B cell (primary cell): ENCODE measurements at regions not wholly inside any gene's neighbourhood (a gene's known extent, or its start where the extent isn't known, plus 50 kb on each side); places are given as distances from the start of the nearest gene placed in this dataset.

Experiments used
- EZH2 ChIP-seq: IDR thresholded peaks from 2 replicates; pipeline ENCODE4 v1.6.1; 2012; ENCODE audit warnings: borderline replicate concordance, low read depth, mild to moderate bottlenecking, moderate library complexity, low read length; ENCODE audit not compliant: insufficient read depth, poor library complexity, severe bottlenecking
- TF ChIP-seq, protein P1 (sequence below): fragments of 200-600 bp; IDR thresholded peaks from one replicate; pipeline ENCODE4 v1.8.0; 2022; ENCODE audit warnings: antibody characterized with exemption, mild to moderate bottlenecking

DNA sequence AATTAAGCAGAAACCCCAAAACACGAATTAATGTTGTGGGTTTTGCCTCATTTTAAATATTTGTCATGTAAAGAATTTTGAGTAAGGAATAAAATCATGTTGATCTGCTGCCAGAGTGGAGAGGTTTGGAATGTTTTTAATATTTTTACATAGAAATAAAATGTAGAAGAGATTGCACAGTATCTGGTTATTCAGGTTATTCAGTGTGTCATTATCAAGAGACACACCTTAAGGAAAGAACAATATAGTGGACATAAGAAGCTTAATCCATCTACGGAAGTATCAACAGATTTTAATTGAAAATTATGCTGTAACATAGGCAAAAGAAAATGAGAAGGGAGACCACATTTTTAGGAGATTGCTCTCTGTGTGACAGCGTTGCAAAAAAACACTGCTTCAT, 410.4 kb downstream of the MED10 start:
- no peak for TF ChIP-seq EZH2
- TF ChIP-seq, protein P1, sequence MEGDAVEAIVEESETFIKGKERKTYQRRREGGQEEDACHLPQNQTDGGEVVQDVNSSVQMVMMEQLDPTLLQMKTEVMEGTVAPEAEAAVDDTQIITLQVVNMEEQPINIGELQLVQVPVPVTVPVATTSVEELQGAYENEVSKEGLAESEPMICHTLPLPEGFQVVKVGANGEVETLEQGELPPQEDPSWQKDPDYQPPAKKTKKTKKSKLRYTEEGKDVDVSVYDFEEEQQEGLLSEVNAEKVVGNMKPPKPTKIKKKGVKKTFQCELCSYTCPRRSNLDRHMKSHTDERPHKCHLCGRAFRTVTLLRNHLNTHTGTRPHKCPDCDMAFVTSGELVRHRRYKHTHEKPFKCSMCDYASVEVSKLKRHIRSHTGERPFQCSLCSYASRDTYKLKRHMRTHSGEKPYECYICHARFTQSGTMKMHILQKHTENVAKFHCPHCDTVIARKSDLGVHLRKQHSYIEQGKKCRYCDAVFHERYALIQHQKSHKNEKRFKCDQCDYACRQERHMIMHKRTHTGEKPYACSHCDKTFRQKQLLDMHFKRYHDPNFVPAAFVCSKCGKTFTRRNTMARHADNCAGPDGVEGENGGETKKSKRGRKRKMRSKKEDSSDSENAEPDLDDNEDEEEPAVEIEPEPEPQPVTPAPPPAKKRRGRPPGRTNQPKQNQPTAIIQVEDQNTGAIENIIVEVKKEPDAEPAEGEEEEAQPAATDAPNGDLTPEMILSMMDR, result no peak
